HEK293 (cell line): ENCODE measurements at regions not wholly inside any gene's neighbourhood (a gene's known extent, or its start where the extent isn't known, plus 50 kb on each side); places are given as distances from the start of the nearest gene placed in this dataset.

Experiments
- CTCF ChIA-PET: fragments of 350-600 bp; formaldehyde crosslinking; extraction: SDS; loops from one replicate; lab custom pipeline; 2021; ENCODE audit warnings: antibody characterized with exemption; lab: Yijun Ruan, JAX
- POLR2A ChIA-PET: fragments of 300-600 bp; formaldehyde crosslinking; extraction: SDS; loops from one replicate; lab custom pipeline; 2020; ENCODE audit warnings: antibody characterized with exemption, inconsistent platforms; lab: Yijun Ruan, JAX
- H3K27ac ChIP-seq: fragments of 200-500 bp; sonication (Bioruptor generic); 2 replicates; pipeline ENCODE4 v1.5.1; 2014; ENCODE audit warnings: low read depth, low read length, control low read depth, inconsistent platforms; ENCODE audit errors: extremely low read depth
- H3K36me3 ChIP-seq, 2 experiments: fragments of 200-500 bp in 1 of 2; sonication (Bioruptor generic) in 1 of 2; 1 replicate in 1 of 2; 2 replicates in 1 of 2; pipeline ENCODE4 v1.5.1; 2014 to 2017; ENCODE audit warnings: inconsistent platforms in 2 of 2, low read length in 2 of 2; ENCODE audit not compliant: control insufficient read depth in 2 of 2, insufficient read depth in 1 of 2
- H3K4me1 ChIP-seq: fragments of 200-500 bp; sonication (Bioruptor generic); 2 replicates; pipeline ENCODE4 v1.5.1; 2014; ENCODE audit warnings: mild to moderate bottlenecking, low read length, inconsistent platforms; ENCODE audit not compliant: control insufficient read depth, insufficient read depth
- H3K4me3 ChIP-seq: 2 replicates; pipeline ENCODE4 v1.5.1; 2011; ENCODE audit warnings: low read depth, mild to moderate bottlenecking, control low read depth, low read length, moderate library complexity
- H3K9me3 ChIP-seq: fragments of 200-500 bp; sonication (Bioruptor generic); 2 replicates; pipeline ENCODE4 v1.5.1; 2014; ENCODE audit warnings: low read depth, low read length, inconsistent platforms; ENCODE audit not compliant: control insufficient read depth, insufficient read depth
- AEBP2 ChIP-seq: fragments of 450-650 bp; formaldehyde crosslinking; IDR thresholded peaks from 2 replicates; pipeline ENCODE4 v1.5.1; 2016; ENCODE audit warnings: missing biosample characterization, missing genetic modification characterization, borderline replicate concordance
- BCL11A ChIP-seq: fragments of 450-650 bp; formaldehyde crosslinking; IDR thresholded peaks from 2 replicates; pipeline ENCODE4 v1.5.1; 2016; ENCODE audit warnings: low read depth, missing biosample characterization, missing genetic modification characterization
- GLI2 ChIP-seq: fragments of 450-650 bp; formaldehyde crosslinking; IDR thresholded peaks from 2 replicates; pipeline ENCODE4; 2017; ENCODE audit warnings: missing biosample characterization, missing genetic modification characterization, low read depth, borderline replicate concordance
- KLF16 ChIP-seq: fragments of 450-650 bp; formaldehyde crosslinking; IDR thresholded peaks from 2 replicates; pipeline ENCODE4 v1.5.1; 2017; ENCODE audit warnings: missing biosample characterization, missing genetic modification characterization
- KLF7 ChIP-seq: fragments of 450-650 bp; formaldehyde crosslinking; IDR thresholded peaks from 2 replicates; pipeline ENCODE4 v1.5.1; 2016; ENCODE audit warnings: missing biosample characterization, missing genetic modification characterization, borderline replicate concordance
- MEIS1 ChIP-seq: sonication (generic); formaldehyde crosslinking; IDR thresholded peaks from 2 replicates; pipeline ENCODE4 v1.8.1; 2022; ENCODE audit warnings: missing genetic modification reagents, mild to moderate bottlenecking, borderline replicate concordance
- MYNN ChIP-seq: fragments of 450-650 bp; formaldehyde crosslinking; IDR thresholded peaks from 2 replicates; pipeline ENCODE4 v1.5.1; 2016; ENCODE audit warnings: missing biosample characterization, missing genetic modification characterization, borderline replicate concordance
- PRDM1 ChIP-seq: fragments of 450-650 bp; formaldehyde crosslinking; IDR thresholded peaks from 2 replicates; pipeline ENCODE4; 2016; ENCODE audit warnings: missing biosample characterization, missing genetic modification characterization
- SCRT1 ChIP-seq: fragments of 450-650 bp; formaldehyde crosslinking; IDR thresholded peaks from 2 replicates; pipeline ENCODE4 v1.5.1; 2016; ENCODE audit warnings: missing biosample characterization, missing genetic modification characterization, borderline replicate concordance
- ZBTB1 ChIP-seq: fragments of 450-650 bp; formaldehyde crosslinking; IDR thresholded peaks from 2 replicates; pipeline ENCODE4 v1.5.1; 2016; ENCODE audit warnings: missing biosample characterization, missing genetic modification characterization
- ZBTB20 ChIP-seq: fragments of 450-650 bp; formaldehyde crosslinking; IDR thresholded peaks from 2 replicates; pipeline ENCODE4 v1.5.1; 2016; ENCODE audit warnings: missing biosample characterization, missing genetic modification characterization
- ZBTB44 ChIP-seq: fragments of 450-650 bp; IDR thresholded peaks from 2 replicates; pipeline ENCODE4 v1.5.1; 2018; ENCODE audit warnings: missing biosample characterization, mild to moderate bottlenecking, missing genetic modification characterization
- ZBTB48 ChIP-seq: fragments of 450-650 bp; formaldehyde crosslinking; IDR thresholded peaks from 2 replicates; pipeline ENCODE4 v1.5.1; 2016; ENCODE audit warnings: missing biosample characterization, missing genetic modification characterization
- ZFHX2 ChIP-seq: fragments of 450-650 bp; formaldehyde crosslinking; conservative IDR thresholded peaks from 2 replicates; pipeline ENCODE4 v1.5.1; 2016; ENCODE audit warnings: missing biosample characterization, missing genetic modification characterization
- ZNF112 ChIP-seq: fragments of 450-650 bp; formaldehyde crosslinking; IDR thresholded peaks from 2 replicates; pipeline ENCODE4 v1.5.0; 2017; ENCODE audit warnings: missing biosample characterization, missing genetic modification characterization
- ZNF16 ChIP-seq: fragments of 450-650 bp; formaldehyde crosslinking; IDR thresholded peaks from 2 replicates; pipeline ENCODE4 v1.5.1; 2016; ENCODE audit warnings: low read depth, missing biosample characterization, missing genetic modification characterization
- ZNF2 ChIP-seq: fragments of 450-650 bp; formaldehyde crosslinking; IDR thresholded peaks from 2 replicates; pipeline ENCODE4 v1.5.1; 2016; ENCODE audit warnings: missing biosample characterization, missing genetic modification characterization
- ZNF26 ChIP-seq: fragments of 450-650 bp; formaldehyde crosslinking; IDR thresholded peaks from 2 replicates; pipeline ENCODE4 v1.5.1; 2016; ENCODE audit warnings: missing biosample characterization, missing genetic modification characterization
- ZNF350 ChIP-seq: fragments of 450-650 bp; formaldehyde crosslinking; IDR thresholded peaks from 2 replicates; pipeline ENCODE4 v1.5.0; 2017; ENCODE audit warnings: missing biosample characterization, mild to moderate bottlenecking, missing genetic modification characterization
- ZNF48 ChIP-seq: fragments of 450-650 bp; formaldehyde crosslinking; IDR thresholded peaks from 2 replicates; pipeline ENCODE4 v1.5.1; 2016; ENCODE audit warnings: missing biosample characterization, missing genetic modification characterization
- ZNF530 ChIP-seq: fragments of 450-650 bp; formaldehyde crosslinking; IDR thresholded peaks from 2 replicates; pipeline ENCODE4 v1.5.1; 2016; ENCODE audit warnings: low read depth, missing biosample characterization, missing genetic modification characterization
- ZNF544 ChIP-seq: fragments of 450-650 bp; formaldehyde crosslinking; IDR thresholded peaks from 2 replicates; pipeline ENCODE4 v1.5.0; 2017; ENCODE audit warnings: missing biosample characterization, missing genetic modification characterization
- ZNF558 ChIP-seq: fragments of 450-650 bp; formaldehyde crosslinking; IDR thresholded peaks from 2 replicates; pipeline ENCODE4 v1.5.1; 2016; ENCODE audit warnings: missing biosample characterization, missing genetic modification characterization
- ZNF621 ChIP-seq: fragments of 450-650 bp; formaldehyde crosslinking; IDR thresholded peaks from 2 replicates; pipeline ENCODE4 v1.5.1; 2017; ENCODE audit warnings: missing biosample characterization, missing genetic modification characterization
- ZNF624 ChIP-seq: fragments of 450-650 bp; formaldehyde crosslinking; IDR thresholded peaks from 2 replicates; pipeline ENCODE4 v1.5.1; 2017; ENCODE audit warnings: missing biosample characterization, missing genetic modification characterization
- ZNF626 ChIP-seq: fragments of 450-650 bp; sonication (Bioruptor Pico); formaldehyde crosslinking; IDR thresholded peaks from 2 replicates; pipeline ENCODE4 v1.5.1; 2018; ENCODE audit warnings: missing biosample characterization, missing genetic modification characterization, inconsistent platforms
- ZNF639 ChIP-seq: fragments of 450-650 bp; formaldehyde crosslinking; IDR thresholded peaks from 2 replicates; pipeline ENCODE4 v1.5.1; 2016; ENCODE audit warnings: missing biosample characterization, missing genetic modification characterization
- ZNF658 ChIP-seq: fragments of 450-650 bp; formaldehyde crosslinking; IDR thresholded peaks from 2 replicates; pipeline ENCODE4; 2016; ENCODE audit warnings: missing biosample characterization, missing genetic modification characterization
- ZNF670 ChIP-seq: fragments of 450-650 bp; formaldehyde crosslinking; IDR thresholded peaks from 2 replicates; pipeline ENCODE4 v1.5.1; 2016; ENCODE audit warnings: missing biosample characterization, missing genetic modification characterization, low read depth
- ZNF791 ChIP-seq: fragments of 450-650 bp; formaldehyde crosslinking; IDR thresholded peaks from 2 replicates; pipeline ENCODE4 v1.5.1; 2016; ENCODE audit warnings: missing biosample characterization, missing genetic modification characterization
- ZSCAN4 ChIP-seq: fragments of 450-650 bp; formaldehyde crosslinking; IDR thresholded peaks from 2 replicates; pipeline ENCODE4 v1.5.1; 2017; ENCODE audit warnings: missing biosample characterization, missing genetic modification characterization

- TF ChIP-seq ZBTB44 (tag by site-specific recombination) (0 out of 2 replicates have a peak, but pooled peaks have one; percentile 18), ZNF530 (tag by site-specific recombination) (no peak), ZNF658 (no peak), ZNF670 (tag by site-specific recombination) (no peak), MYNN (no peak), ZNF350 (tag by site-specific recombination) (no peak), ZNF791 (tag by site-specific recombination) (no peak), ZNF112 (tag by site-specific recombination) (no peak), ZNF621 (tag by site-specific recombination) (no peak), ZNF16 (no peak)
Measured at GRCh38 chr22:27420195-27420816, 381.2 kb downstream of the MN1 start (continued).

- H3K9me3 ChIP-seq = no peaks in the 10 kb centered on the region
- no peaks in the 10 kb centered on the region for H3K36me3 ChIP-seq
- peaks cover 18% of the 10 kb centered on the region for H3K4me1 ChIP-seq
- peak overlapping the region; percentile 69 for H3K27ac ChIP-seq
- POLR2A ChIA-PET = no interaction called here
- CTCF ChIA-PET = interaction anchor here (0.6 kb wide), 1 partner anchor 345 kb away, joined by 3 read pairs; no protein-coding TSS in a partner anchor
- no peak overlapping the region for H3K4me3 ChIP-seq
- TF ChIP-seq ZBTB20 (peak; percentile 67; the same call in 1 of the 2 replicates), GLI2 (tag by site-specific recombination) (no peak), KLF16 (tag by site-specific recombination) (no peak), ZNF2 (tag by site-specific recombination) (no peak), ZNF626 (tag by site-specific recombination) (no peak), ZNF624 (tag by site-specific recombination) (no peak), ZSCAN4 (tag by site-specific recombination) (no peak), ZNF48 (tag by site-specific recombination) (no peak), PRDM1 (tag by site-specific recombination) (no peak), MEIS1 (CRISPR knock-in tag) (no peak), ZFHX2 (tag by site-specific recombination) (no peak), AEBP2 (tag by site-specific recombination) (no peak), BCL11A (tag by site-specific recombination) (no peak), ZNF558 (no peak), SCRT1 (0 out of 2 replicates have a peak, but pooled peaks have one; percentile 14), ZBTB48 (no peak), KLF7 (no peak), ZNF544 (tag by site-specific recombination) (no peak), ZNF639 (tag by site-specific recombination) (no peak), ZNF26 (tag by site-specific recombination) (no peak), ZBTB1 (tag by site-specific recombination) (no peak)
Measured at GRCh38 chr22:27420817-27421361, 380.7 kb downstream of the MN1 start.
